ENCODE measurements at regions not wholly inside any gene's neighbourhood (a gene's known extent, or its start where the extent isn't known, plus 50 kb on each side); places are given as distances from the start of the nearest gene placed in this dataset.

GRCh38 chr6:120615238-120615637, 719.0 kb downstream of the TBC1D32 start:
- WGBS, 2 experiments (ENCODE audit: low coverage in 1 of 2, low lambda C conversion rate in 2 of 2, missing lambda C conversion rate in 2 of 2) = 31 to 32% methylated on average over 3 of the region's 3 CpGs
- Histone ChIP-seq H3K36me3 (ENCODE audit: low read depth) (no peaks in the 10 kb centered on the region), H3K4me2 (ENCODE audit: unreplicated experiment) (no peak overlapping the region), H3K79me2 (ENCODE audit: insufficient read depth) (no peaks in the 10 kb centered on the region), H3F3A (ENCODE audit: insufficient read depth) (no peaks in the 10 kb centered on the region), H3K4me1 (ENCODE audit: insufficient read depth) (no peaks in the 10 kb centered on the region), H3K27me3 (replicated peaks; ENCODE audit: insufficient read depth) (no peaks in the 10 kb centered on the region), H3K9me3 (ENCODE audit: low read depth) (no peaks in the 10 kb centered on the region), H3K4me3 (no peak overlapping the region), H3K9me2 (ENCODE audit: insufficient read depth) (no peaks in the 10 kb centered on the region; the same call in 1 of the 2 replicates), H3K27ac (no peak overlapping the region), H2AFZ (no peak overlapping the region), H3K9ac (no peak overlapping the region), H4K20me1 (ENCODE audit: insufficient read depth) (no peaks in the 10 kb centered on the region)
- no peak for DNase-seq
- TF ChIP-seq EZH2 (IDR thresholded peaks at IDR 0.05; ENCODE audit: insufficient read depth, poor library complexity, severe bottlenecking) (no peak), EZH2phosphoT487 (IDR thresholded peaks at IDR 0.05; ENCODE audit: insufficient read depth, low read depth) (no peak)
- in situ Hi-C loops (cut with MboI) = no loop called here

- 45 to 47% methylated on average over 2 of the region's 2 CpGs for WGBS, 2 experiments (ENCODE audit: low coverage in 1 of 2, low lambda C conversion rate in 2 of 2, missing lambda C conversion rate in 2 of 2)
- TF ChIP-seq EZH2 (IDR thresholded peaks at IDR 0.05; ENCODE audit: insufficient read depth, poor library complexity, severe bottlenecking) (no peak), EZH2phosphoT487 (IDR thresholded peaks at IDR 0.05; ENCODE audit: insufficient read depth, low read depth) (no peak)
These were observed 719.6 kb downstream of the TBC1D32 start for GRCh38 chr6:120614723-120615122.

GRCh38 chr6:120608826-120609225, 725.5 kb downstream of the TBC1D32 start:
- Histone ChIP-seq H4K20me1 (ENCODE audit: insufficient read depth) (no peaks in the 10 kb centered on the region), H3F3A (ENCODE audit: insufficient read depth) (no peaks in the 10 kb centered on the region), H3K4me2 (ENCODE audit: unreplicated experiment) (no peak overlapping the region), H3K9me2 (ENCODE audit: insufficient read depth) (no peaks in the 10 kb centered on the region; the same call in 1 of the 2 replicates), H3K27ac (no peak overlapping the region), H2AFZ (no peak overlapping the region), H3K9me3 (ENCODE audit: low read depth) (no peaks in the 10 kb centered on the region), H3K36me3 (ENCODE audit: low read depth) (no peaks in the 10 kb centered on the region), H3K4me3 (no peak overlapping the region), H3K9ac (no peak overlapping the region), H3K4me1 (ENCODE audit: insufficient read depth) (no peaks in the 10 kb centered on the region), H3K27me3 (replicated peaks; ENCODE audit: insufficient read depth) (no peaks in the 10 kb centered on the region), H3K79me2 (ENCODE audit: insufficient read depth) (no peaks in the 10 kb centered on the region)
- DNase-seq = peak; percentile 9
- TF ChIP-seq EZH2phosphoT487 (IDR thresholded peaks at IDR 0.05; ENCODE audit: insufficient read depth, low read depth) (no peak), EZH2 (IDR thresholded peaks at IDR 0.05; ENCODE audit: insufficient read depth, poor library complexity, severe bottlenecking) (no peak)
- WGBS, 2 experiments (ENCODE audit: low coverage in 1 of 2, low lambda C conversion rate in 2 of 2, missing lambda C conversion rate in 2 of 2) = 0 to 9% methylated on average over 1 of the region's 1 CpG
- in situ Hi-C loops (cut with MboI) = no loop called here

More at GRCh38 chr6:120614723-120615122, 719.6 kb downstream of the TBC1D32 start:
- in situ Hi-C loops (cut with MboI) = no loop called here
- no peaks in the 10 kb centered on the region; the same call in 1 of the 2 replicates for H3K9me2 ChIP-seq (ENCODE audit: insufficient read depth)
- no peak overlapping the region for H2AFZ ChIP-seq
- no peak overlapping the region for H3K27ac ChIP-seq
- H3K27me3 ChIP-seq (replicated peaks; ENCODE audit: insufficient read depth) = no peaks in the 10 kb centered on the region
- DNase-seq = no peak
- H4K20me1 ChIP-seq (ENCODE audit: insufficient read depth) = no peaks in the 10 kb centered on the region
- H3K4me2 ChIP-seq (ENCODE audit: unreplicated experiment) = no peak overlapping the region
- no peaks in the 10 kb centered on the region for H3K9me3 ChIP-seq (ENCODE audit: low read depth)
- no peaks in the 10 kb centered on the region for H3K4me1 ChIP-seq (ENCODE audit: insufficient read depth)
- no peaks in the 10 kb centered on the region for H3K79me2 ChIP-seq (ENCODE audit: insufficient read depth)
- H3F3A ChIP-seq (ENCODE audit: insufficient read depth) = no peaks in the 10 kb centered on the region
- no peak overlapping the region for H3K9ac ChIP-seq
- H3K4me3 ChIP-seq = no peak overlapping the region
- H3K36me3 ChIP-seq (ENCODE audit: low read depth) = no peaks in the 10 kb centered on the region

- H3K9me2 ChIP-seq (ENCODE audit: insufficient read depth) = no peaks in the 10 kb centered on the region
- WGBS, 2 experiments (ENCODE audit: low coverage in 1 of 2, low lambda C conversion rate in 2 of 2, missing lambda C conversion rate in 2 of 2) = 56 to 57% methylated on average over 4 of the region's 4 CpGs
- H3K4me2 ChIP-seq (ENCODE audit: unreplicated experiment) = no peak overlapping the region
- H3K27ac ChIP-seq = no peak overlapping the region
- no peaks in the 10 kb centered on the region for H3K36me3 ChIP-seq (ENCODE audit: low read depth)
- no peaks in the 10 kb centered on the region for H4K20me1 ChIP-seq (ENCODE audit: insufficient read depth)
- no peak for DNase-seq
- no peaks in the 10 kb centered on the region for H3K27me3 ChIP-seq (replicated peaks; ENCODE audit: insufficient read depth)
- no peaks in the 10 kb centered on the region for H3F3A ChIP-seq (ENCODE audit: insufficient read depth)
- no peak overlapping the region for H3K9ac ChIP-seq
- TF ChIP-seq EZH2phosphoT487 (IDR thresholded peaks at IDR 0.05; ENCODE audit: insufficient read depth, low read depth) = no peak
- TF ChIP-seq EZH2 (IDR thresholded peaks at IDR 0.05; ENCODE audit: insufficient read depth, poor library complexity, severe bottlenecking) = no peak
- in situ Hi-C loops (cut with MboI) = no loop called here
- H3K79me2 ChIP-seq (ENCODE audit: insufficient read depth) = no peaks in the 10 kb centered on the region
- H3K9me3 ChIP-seq (ENCODE audit: low read depth) = no peaks in the 10 kb centered on the region
- no peaks in the 10 kb centered on the region for H3K4me1 ChIP-seq (ENCODE audit: insufficient read depth)
- no peak overlapping the region for H3K4me3 ChIP-seq
- H2AFZ ChIP-seq = no peak overlapping the region
These were observed 727.5 kb downstream of the TBC1D32 start for GRCh38 chr6:120606743-120607142.

- Histone ChIP-seq H3K27me3 (replicated peaks; ENCODE audit: insufficient read depth) (no peaks in the 10 kb centered on the region), H3K4me3 (no peak overlapping the region), H3F3A (ENCODE audit: insufficient read depth) (no peaks in the 10 kb centered on the region), H3K9me2 (ENCODE audit: insufficient read depth) (no peaks in the 10 kb centered on the region), H3K4me1 (ENCODE audit: insufficient read depth) (no peaks in the 10 kb centered on the region), H3K36me3 (ENCODE audit: low read depth) (no peaks in the 10 kb centered on the region), H2AFZ (no peak overlapping the region), H3K27ac (no peak overlapping the region), H3K4me2 (ENCODE audit: unreplicated experiment) (no peak overlapping the region), H3K9ac (no peak overlapping the region), H3K79me2 (ENCODE audit: insufficient read depth) (no peaks in the 10 kb centered on the region), H4K20me1 (ENCODE audit: insufficient read depth) (no peaks in the 10 kb centered on the region), H3K9me3 (ENCODE audit: low read depth) (no peaks in the 10 kb centered on the region)
- in situ Hi-C loops (cut with MboI) = no loop called here
- TF ChIP-seq EZH2phosphoT487 (IDR thresholded peaks at IDR 0.05; ENCODE audit: insufficient read depth, low read depth) (no peak), EZH2 (IDR thresholded peaks at IDR 0.05; ENCODE audit: insufficient read depth, poor library complexity, severe bottlenecking) (no peak)
- DNase-seq = no peak
- WGBS, 2 experiments (ENCODE audit: low coverage in 1 of 2, low lambda C conversion rate in 2 of 2, missing lambda C conversion rate in 2 of 2) = 38 to 57% methylated on average over 1 of the region's 1 CpG
These were observed 729.8 kb downstream of the TBC1D32 start for GRCh38 chr6:120604510-120604909.
